Activated CD4-positive, alpha-beta memory T cell treated with anti-CD3 and anti-CD28 coated beads, Interleukin-2, amount 10 ng/mL, durations not matched to agents 7 days and 5 days (primary cell): ENCODE measurements at regions not wholly inside any gene's neighbourhood (a gene's known extent, or its start where the extent isn't known, plus 50 kb on each side); places are given as distances from the start of the nearest gene placed in this dataset.

Source experiments
- CTCF ChIA-PET: fragments of 350-600 bp; sonication (Branson Sonifier 250); formaldehyde crosslinking; loops from one replicate; lab custom pipeline; 2021; ENCODE audit warnings: antibody characterized with exemption, inconsistent platforms; lab: Charles Lee
- POLR2A ChIA-PET: fragments of 350-600 bp; sonication (Branson Sonifier 250); formaldehyde crosslinking; loops from one replicate; lab custom pipeline; 2021; ENCODE audit warnings: antibody characterized with exemption; lab: Charles Lee
- DNase-seq: peaks from one replicate; pipeline ENCODE4 v3.0.0-alpha.2; 2020
- H3K27ac Mint-ChIP-seq: one replicate; pipeline ENCODE4 v1.8.0; 2021; ENCODE audit warnings: mild to moderate bottlenecking, mixed read lengths
- H3K27me3 Mint-ChIP-seq: one replicate; pipeline ENCODE4 v1.8.0; 2021; ENCODE audit warnings: mixed read lengths
- H3K36me3 Mint-ChIP-seq: one replicate; pipeline ENCODE4 v1.8.0; 2021; ENCODE audit warnings: low read depth, mixed read lengths
- H3K4me1 Mint-ChIP-seq: one replicate; pipeline ENCODE4 v1.8.0; 2021; ENCODE audit warnings: mixed read lengths
- H3K4me3 Mint-ChIP-seq: one replicate; pipeline ENCODE4 v1.8.0; 2021; ENCODE audit warnings: mild to moderate bottlenecking, mixed read lengths
- H3K9me3 Mint-ChIP-seq: one replicate; pipeline ENCODE4 v1.8.0; 2021; ENCODE audit warnings: mixed read lengths

DNA sequence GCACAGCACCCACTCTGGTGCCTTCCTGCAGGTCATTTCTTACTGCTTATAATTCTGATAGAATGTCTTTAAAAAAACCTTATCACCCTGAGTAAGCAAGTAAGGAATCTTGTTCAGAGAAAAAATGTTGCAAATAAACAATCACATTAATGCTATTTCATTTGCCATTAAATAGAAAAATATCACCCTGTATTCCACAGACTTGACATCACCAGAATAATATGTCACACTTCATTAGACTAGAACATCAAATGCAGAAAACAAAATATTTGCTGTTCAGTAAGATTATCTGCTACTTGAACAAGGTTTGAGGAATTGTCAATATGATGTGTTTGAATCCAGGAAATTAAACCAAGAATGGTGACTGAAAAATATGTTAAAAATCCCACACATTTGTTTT lies 236.6 kb upstream of the MMADHC start:
- Mint-ChIP-seq H3K27ac (no peak overlapping the region), H3K4me3 (no peak overlapping the region), H3K4me1 (no peaks in the 10 kb centered on the region), H3K36me3 (no peaks in the 10 kb centered on the region), H3K27me3 (no peaks in the 10 kb centered on the region), H3K9me3 (no peaks in the 10 kb centered on the region)
- DNase-seq, result no peak
- ChIA-PET POLR2A (no interaction called here), CTCF (no interaction called here)

DNA sequence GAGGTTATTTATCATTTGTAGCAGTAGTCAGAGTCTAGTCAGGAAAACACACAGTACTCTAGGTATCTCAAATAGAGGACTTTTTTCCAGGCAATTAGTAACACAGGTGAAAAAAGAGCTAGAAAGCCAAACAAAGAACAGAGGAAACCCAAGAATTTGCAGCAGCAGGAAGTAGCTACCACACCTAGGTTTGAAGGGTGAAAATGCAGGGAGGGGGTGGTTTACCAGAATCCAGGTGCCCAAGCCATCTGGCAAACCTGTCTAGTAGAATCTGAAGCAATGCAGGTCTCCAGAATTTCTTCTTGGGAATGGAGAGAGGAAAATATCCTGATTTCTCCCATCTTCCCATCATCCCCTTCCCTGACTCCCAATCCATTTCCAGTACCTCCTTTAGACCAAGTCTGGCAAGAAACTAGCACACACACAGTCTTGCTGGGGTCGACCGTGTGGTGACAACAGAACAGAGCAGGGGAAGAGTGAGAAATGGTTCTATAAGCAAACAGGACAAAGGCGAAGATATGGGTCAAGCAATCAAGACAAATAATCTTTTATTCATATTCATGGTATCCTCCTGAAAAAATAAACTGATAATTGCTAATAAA lies 231.9 kb upstream of the MMADHC start:
- no peaks in the 10 kb centered on the region for H3K4me1 Mint-ChIP-seq
- H3K9me3 Mint-ChIP-seq, result no peaks in the 10 kb centered on the region
- H3K27ac Mint-ChIP-seq, result no peak overlapping the region
- ChIA-PET CTCF (no interaction called here), POLR2A (no interaction called here)
- no peaks in the 10 kb centered on the region for H3K36me3 Mint-ChIP-seq
- H3K4me3 Mint-ChIP-seq, result no peak overlapping the region
- DNase-seq, result no peak
- H3K27me3 Mint-ChIP-seq, result no peaks in the 10 kb centered on the region

DNA sequence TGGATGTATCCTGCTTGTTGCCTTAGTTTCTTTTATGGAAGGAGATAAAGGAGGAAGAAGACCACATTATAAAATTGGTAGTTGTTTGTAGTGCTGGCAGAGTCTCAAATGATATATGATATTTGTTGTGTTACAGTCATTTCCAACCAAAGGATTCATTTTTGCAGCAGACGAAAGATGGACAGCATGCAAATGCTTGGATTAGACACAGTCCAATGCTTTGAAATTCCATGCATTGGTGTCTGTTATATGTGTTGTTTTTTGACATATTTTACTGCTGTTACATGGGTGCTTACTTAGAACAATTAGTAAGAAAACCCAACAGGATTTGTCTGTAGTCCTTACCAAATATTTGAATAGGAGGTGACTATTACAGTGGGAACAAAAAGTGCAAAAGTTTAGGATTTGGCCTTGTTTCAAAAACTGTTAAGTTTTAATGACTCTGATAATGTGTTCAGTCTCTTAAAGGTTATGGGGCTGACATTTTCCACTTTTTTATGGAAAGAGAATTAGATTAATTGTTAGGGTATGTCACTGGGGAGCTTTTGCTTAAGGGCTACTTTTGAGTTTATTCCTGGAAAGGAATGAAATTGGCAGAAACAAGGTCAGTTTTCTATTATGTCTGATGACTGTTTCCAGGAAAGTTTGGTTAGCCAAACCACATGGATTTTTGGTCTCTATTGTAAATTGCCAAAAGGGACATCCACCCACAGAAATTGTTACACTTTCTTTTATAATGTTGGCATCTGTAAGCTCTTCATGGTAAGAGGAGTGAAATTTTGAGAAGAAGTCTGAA lies 229.4 kb upstream of the MMADHC start:
- H3K36me3 Mint-ChIP-seq, result no peaks in the 10 kb centered on the region
- ChIA-PET POLR2A (no interaction called here), CTCF (no interaction called here)
- H3K9me3 Mint-ChIP-seq, result no peaks in the 10 kb centered on the region
- DNase-seq, result no peak
- H3K4me1 Mint-ChIP-seq, result no peaks in the 10 kb centered on the region
- H3K27me3 Mint-ChIP-seq, result no peaks in the 10 kb centered on the region
- no peak overlapping the region for H3K4me3 Mint-ChIP-seq
- no peak overlapping the region for H3K27ac Mint-ChIP-seq

DNA sequence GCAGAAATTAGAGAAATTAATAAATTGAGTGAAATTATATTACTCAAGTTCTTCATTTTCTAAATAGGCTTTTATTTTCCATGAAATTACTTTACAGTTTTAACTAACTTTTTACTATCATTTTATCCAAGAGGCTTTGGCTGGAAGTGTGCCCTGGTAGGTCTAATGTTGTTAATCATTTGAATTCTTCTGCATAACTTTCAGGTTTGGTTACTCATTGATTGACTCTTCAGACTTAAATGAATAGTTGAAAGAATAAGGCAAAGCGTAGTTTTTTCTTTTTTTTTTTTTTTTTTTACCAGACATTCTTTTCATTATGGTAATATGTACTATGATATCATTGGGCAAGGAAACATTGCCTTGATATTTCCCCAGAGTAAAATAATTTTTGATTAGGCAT lies 228.4 kb upstream of the MMADHC start:
- H3K27me3 Mint-ChIP-seq, result no peaks in the 10 kb centered on the region
- no peak overlapping the region for H3K27ac Mint-ChIP-seq
- ChIA-PET CTCF (no interaction called here), POLR2A (no interaction called here)
- H3K4me3 Mint-ChIP-seq, result no peak overlapping the region
- no peaks in the 10 kb centered on the region for H3K4me1 Mint-ChIP-seq
- no peaks in the 10 kb centered on the region for H3K9me3 Mint-ChIP-seq
- no peak for DNase-seq
- no peaks in the 10 kb centered on the region for H3K36me3 Mint-ChIP-seq

DNA sequence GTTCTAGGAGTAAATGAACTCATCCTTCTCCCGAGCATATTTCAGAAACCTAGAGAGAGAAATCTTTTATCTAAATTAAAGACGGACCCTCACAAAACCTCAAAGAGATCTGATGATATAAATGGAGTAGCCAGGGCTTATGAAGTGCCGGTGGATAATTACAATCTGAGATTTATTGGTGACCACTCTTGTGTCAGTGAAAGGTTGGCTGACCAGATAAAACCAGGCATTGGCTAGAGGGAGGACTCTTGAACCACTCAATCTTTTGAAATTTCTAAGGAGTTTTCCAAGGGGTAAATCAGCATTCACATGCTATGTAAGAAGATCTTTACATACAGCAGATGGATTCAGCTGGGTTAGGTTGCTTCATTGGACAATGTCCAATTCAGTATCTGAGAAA lies 227.3 kb upstream of the MMADHC start:
- no peaks in the 10 kb centered on the region for H3K27me3 Mint-ChIP-seq
- CTCF ChIA-PET, result no interaction called here
- no peaks in the 10 kb centered on the region for H3K4me1 Mint-ChIP-seq
- H3K9me3 Mint-ChIP-seq, result no peaks in the 10 kb centered on the region
- POLR2A ChIA-PET, result no interaction called here
- H3K36me3 Mint-ChIP-seq, result no peaks in the 10 kb centered on the region
- H3K27ac Mint-ChIP-seq, result no peak overlapping the region
- DNase-seq, result no peak
- no peak overlapping the region for H3K4me3 Mint-ChIP-seq

DNA sequence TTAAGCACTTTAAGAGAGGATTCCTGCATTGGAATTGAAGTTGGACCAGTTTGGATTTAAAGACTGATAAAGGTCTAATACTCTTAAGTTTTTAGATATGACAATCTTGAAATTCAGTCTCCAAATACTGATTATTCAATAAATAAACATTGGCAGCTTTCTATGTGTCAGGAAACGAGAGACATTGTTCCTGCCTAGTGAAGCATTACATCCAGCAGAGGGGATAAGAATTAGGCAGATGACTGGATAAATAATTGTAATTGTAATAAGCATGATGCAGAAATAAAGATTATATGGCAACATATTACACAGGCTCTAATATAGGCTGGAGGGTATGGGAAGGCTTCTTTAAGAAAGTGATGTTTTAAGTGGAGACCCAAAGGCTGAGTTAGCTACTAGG lies 226.5 kb upstream of the MMADHC start:
- no peaks in the 10 kb centered on the region for H3K4me1 Mint-ChIP-seq
- no peaks in the 10 kb centered on the region for H3K9me3 Mint-ChIP-seq
- no peak for DNase-seq
- no peak overlapping the region for H3K4me3 Mint-ChIP-seq
- CTCF ChIA-PET, result no interaction called here
- H3K27me3 Mint-ChIP-seq, result no peaks in the 10 kb centered on the region
- POLR2A ChIA-PET, result no interaction called here
- H3K27ac Mint-ChIP-seq, result no peak overlapping the region
- H3K36me3 Mint-ChIP-seq, result no peaks in the 10 kb centered on the region

DNA sequence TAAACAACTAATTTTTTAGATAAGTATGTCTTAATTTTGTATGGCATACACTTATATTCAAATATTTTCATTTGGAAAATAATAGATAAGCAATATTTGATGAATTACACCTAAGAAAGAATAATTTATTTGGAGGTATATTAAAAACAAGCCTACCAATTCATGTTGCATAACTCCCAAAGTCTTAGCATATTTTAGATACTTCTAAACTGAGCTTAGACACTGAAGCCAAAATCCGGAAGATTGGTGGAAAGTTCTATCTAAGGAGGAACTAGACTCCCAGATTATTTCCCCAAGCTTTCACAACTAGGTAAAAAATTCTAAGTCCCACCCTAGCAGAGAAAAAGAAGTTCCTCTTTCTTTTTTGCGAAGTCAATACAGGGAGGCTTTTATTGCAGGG lies 221.0 kb upstream of the MMADHC start:
- no peaks in the 10 kb centered on the region for H3K9me3 Mint-ChIP-seq
- H3K27me3 Mint-ChIP-seq, result no peaks in the 10 kb centered on the region
- POLR2A ChIA-PET, result no interaction called here
- no peak overlapping the region for H3K4me3 Mint-ChIP-seq
- CTCF ChIA-PET, result no interaction called here
- no peaks in the 10 kb centered on the region for H3K4me1 Mint-ChIP-seq
- H3K27ac Mint-ChIP-seq, result no peak overlapping the region
- H3K36me3 Mint-ChIP-seq, result no peaks in the 10 kb centered on the region
- no peak for DNase-seq

DNA sequence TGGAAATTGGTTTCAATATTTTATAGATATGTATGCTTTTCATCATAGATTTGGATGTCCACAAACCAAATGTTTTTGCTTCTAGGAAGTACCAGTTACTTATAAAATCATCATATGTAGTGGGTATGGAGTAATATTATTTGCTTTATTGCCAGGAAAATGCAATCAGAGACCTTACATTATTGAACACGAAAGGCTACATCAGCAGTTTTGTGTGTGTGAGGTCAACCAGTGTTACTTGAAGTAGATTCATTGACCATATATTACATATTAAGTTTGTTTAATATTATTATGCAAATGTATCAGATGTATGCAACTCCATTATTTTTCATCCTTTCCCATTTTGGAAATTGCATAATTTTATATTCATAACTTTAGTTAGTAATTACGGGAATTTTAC lies 219.1 kb upstream of the MMADHC start:
- POLR2A ChIA-PET, result no interaction called here
- Mint-ChIP-seq H3K4me3 (no peak overlapping the region), H3K36me3 (no peaks in the 10 kb centered on the region), H3K9me3 (no peaks in the 10 kb centered on the region), H3K27ac (no peak overlapping the region), H3K27me3 (no peaks in the 10 kb centered on the region), H3K4me1 (no peaks in the 10 kb centered on the region)
- CTCF ChIA-PET, result no interaction called here
- no peak for DNase-seq

DNA sequence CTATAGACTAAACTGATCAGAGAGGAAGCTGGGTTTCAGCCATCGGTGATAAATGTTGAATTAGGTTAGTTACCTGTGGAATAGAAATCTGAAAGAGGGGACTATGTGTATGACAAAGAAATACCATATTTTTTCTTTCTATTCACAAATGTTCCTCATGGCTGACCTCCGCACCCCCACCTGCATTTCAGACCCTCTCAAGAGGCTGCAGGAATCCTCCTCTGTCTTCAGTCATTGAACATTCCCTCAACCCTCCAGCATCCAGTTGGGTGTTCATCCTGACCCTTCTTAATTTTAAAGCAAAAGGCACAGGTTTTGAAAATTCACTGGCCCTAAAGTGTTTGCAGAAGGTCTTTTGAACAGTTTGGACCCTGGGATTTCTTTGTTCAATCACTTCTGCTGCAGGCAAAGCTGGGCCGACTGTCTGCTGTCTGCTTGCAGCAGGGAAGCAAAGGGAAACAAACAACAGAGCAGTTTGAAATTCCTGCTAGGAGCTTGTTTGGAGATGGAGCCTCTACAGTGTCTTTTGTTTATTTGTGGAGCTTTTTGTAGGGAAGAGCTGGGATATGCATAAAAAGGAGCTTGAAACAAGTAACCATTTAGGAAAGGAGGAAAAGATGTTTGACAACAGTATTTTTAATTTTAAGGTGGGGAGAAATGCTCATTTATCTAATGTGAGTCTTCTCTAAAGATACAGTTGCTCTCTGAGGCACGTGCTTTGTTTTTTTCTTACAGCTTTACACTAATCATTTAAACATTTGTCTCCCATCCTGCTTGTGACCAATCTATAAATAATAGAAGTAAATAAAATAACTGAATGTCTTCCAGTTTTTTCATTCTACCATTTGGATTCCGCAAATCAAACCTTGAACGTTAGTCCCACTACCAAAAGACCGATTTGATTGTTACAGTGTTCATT lies 213.3 kb upstream of the MMADHC start:
- ChIA-PET POLR2A (no interaction called here), CTCF (no interaction called here)
- Mint-ChIP-seq H3K4me3 (no peak overlapping the region), H3K27me3 (no peaks in the 10 kb centered on the region), H3K9me3 (no peaks in the 10 kb centered on the region), H3K27ac (no peak overlapping the region), H3K36me3 (no peaks in the 10 kb centered on the region), H3K4me1 (no peaks in the 10 kb centered on the region)
- no peak for DNase-seq

DNA sequence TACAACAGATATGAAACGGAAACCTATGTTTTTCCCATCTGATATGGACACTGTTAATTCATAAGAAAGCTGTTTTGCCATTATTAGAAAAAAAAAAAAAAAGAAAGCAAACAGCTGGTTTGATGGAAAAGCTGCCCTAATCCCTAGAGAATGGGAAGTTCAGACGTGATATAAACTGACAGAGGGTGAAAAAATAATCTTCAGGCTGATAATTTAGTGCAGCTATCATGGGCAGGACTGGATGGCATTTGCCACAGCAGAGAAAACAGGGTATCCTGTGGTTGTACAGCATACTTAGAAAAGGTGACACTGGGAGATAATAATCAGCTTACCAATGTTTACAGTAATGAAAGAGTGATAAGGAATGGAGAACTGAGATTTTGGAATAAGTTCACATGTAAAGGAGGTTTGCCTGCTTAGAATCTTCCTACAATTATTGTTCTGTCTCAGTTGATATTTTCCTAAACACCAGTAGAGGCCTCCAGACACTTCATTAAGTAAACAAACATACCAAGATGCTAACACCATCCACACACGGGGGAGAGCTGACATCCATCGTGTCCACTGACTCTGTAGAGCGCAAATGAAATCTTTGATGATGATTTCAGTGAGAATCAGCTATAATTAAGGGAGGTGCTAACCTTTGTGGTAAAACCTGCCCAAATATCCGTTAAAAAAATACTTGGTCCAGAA lies 211.6 kb upstream of the MMADHC start:
- Mint-ChIP-seq H3K4me3 (no peak overlapping the region), H3K4me1 (no peaks in the 10 kb centered on the region), H3K27me3 (no peaks in the 10 kb centered on the region), H3K9me3 (peaks cover 2% of the 10 kb centered on the region), H3K36me3 (no peaks in the 10 kb centered on the region), H3K27ac (no peak overlapping the region)
- POLR2A ChIA-PET, result no interaction called here
- CTCF ChIA-PET, result no interaction called here
- DNase-seq, result no peak

DNA sequence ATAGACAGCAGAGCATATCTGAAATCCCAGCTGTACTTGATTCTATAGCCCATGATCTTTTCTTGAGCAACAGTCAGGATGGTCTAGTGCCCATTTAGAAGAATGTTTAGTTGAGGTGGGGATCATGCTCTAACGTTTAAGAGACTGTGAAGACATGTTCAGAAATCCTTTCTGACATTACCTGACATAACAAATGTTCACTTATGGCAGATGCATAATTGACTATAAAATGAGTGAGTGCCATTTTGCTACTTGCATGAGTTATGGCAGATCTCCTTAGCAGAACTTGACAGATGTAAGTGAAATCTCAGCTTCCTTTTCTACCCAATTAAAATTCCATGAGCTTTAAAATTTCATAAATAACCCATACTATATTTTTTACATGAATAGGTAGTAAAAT lies 209.5 kb upstream of the MMADHC start:
- no peaks in the 10 kb centered on the region for H3K36me3 Mint-ChIP-seq
- CTCF ChIA-PET, result no interaction called here
- no peaks in the 10 kb centered on the region for H3K27me3 Mint-ChIP-seq
- no peaks in the 10 kb centered on the region for H3K4me1 Mint-ChIP-seq
- no peak for DNase-seq
- no peak overlapping the region for H3K4me3 Mint-ChIP-seq
- POLR2A ChIA-PET, result no interaction called here
- peaks cover 6% of the 10 kb centered on the region for H3K9me3 Mint-ChIP-seq
- no peak overlapping the region for H3K27ac Mint-ChIP-seq

DNA sequence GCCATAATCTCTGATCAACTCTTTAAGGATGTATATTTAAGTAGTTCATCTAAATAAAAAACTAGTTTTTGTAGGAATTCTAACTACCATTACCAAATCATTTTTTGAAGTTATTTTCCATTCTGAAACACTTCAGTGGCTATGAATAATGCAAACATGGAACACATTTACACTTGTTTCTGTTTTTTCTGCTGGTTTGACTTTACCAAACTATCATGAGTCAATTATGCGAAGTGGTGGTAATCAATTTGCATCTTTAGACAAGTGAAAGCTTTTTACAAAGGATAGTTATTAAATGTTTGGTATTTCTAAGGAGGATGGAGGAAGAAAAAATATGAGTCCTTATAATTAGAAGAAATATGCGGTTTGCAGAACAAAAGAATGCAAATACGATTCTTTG lies 202.0 kb upstream of the MMADHC start:
- ChIA-PET POLR2A (no interaction called here), CTCF (no interaction called here)
- Mint-ChIP-seq H3K4me1 (no peaks in the 10 kb centered on the region), H3K27me3 (no peaks in the 10 kb centered on the region), H3K4me3 (no peak overlapping the region), H3K27ac (no peak overlapping the region), H3K36me3 (no peaks in the 10 kb centered on the region), H3K9me3 (peaks cover 4% of the 10 kb centered on the region)
- DNase-seq, result no peak

DNA sequence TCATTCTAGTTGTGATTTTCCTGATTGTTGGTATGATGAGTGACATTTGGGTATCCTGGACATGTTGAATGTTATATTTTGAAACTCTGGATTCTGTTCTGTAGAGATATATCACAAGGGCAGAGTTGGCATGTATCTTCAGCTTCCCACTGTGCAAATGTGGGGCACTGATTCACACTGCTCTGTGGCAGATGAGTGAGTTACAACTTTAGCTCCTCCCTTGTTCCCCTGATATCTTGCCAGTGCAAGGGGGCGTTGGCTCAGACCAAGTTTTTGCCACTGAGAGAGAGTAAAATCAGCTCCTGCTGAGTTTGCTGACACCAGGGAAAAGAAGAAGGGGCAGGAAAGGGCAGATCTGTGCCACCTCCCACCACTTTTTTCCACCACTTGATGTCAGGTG lies 199.6 kb upstream of the MMADHC start:
- H3K9me3 Mint-ChIP-seq, result no peaks in the 10 kb centered on the region
- POLR2A ChIA-PET, result no interaction called here

More for the DNA sequence above, 199.6 kb upstream of the MMADHC start:
- no peak for DNase-seq
- Mint-ChIP-seq H3K36me3 (no peaks in the 10 kb centered on the region), H3K4me1 (no peaks in the 10 kb centered on the region), H3K4me3 (no peak overlapping the region), H3K27ac (no peak overlapping the region), H3K27me3 (no peaks in the 10 kb centered on the region)
- CTCF ChIA-PET, result no interaction called here
